ENCODE measurements at regions not wholly inside any gene's neighbourhood (a gene's known extent, or its start where the extent isn't known, plus 50 kb on each side); places are given as distances from the start of the nearest gene placed in this dataset.

GRCh38 chr2:66185497-66186054, 249.3 kb upstream of the MEIS1 start:
- TF ChIP-seq, protein P1, sequence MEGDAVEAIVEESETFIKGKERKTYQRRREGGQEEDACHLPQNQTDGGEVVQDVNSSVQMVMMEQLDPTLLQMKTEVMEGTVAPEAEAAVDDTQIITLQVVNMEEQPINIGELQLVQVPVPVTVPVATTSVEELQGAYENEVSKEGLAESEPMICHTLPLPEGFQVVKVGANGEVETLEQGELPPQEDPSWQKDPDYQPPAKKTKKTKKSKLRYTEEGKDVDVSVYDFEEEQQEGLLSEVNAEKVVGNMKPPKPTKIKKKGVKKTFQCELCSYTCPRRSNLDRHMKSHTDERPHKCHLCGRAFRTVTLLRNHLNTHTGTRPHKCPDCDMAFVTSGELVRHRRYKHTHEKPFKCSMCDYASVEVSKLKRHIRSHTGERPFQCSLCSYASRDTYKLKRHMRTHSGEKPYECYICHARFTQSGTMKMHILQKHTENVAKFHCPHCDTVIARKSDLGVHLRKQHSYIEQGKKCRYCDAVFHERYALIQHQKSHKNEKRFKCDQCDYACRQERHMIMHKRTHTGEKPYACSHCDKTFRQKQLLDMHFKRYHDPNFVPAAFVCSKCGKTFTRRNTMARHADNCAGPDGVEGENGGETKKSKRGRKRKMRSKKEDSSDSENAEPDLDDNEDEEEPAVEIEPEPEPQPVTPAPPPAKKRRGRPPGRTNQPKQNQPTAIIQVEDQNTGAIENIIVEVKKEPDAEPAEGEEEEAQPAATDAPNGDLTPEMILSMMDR (IDR thresholded peaks at IDR 0.05), result no peak
- no peak for TF ChIP-seq POLR2A (IDR thresholded peaks at IDR 0.05)
